Loucy (cell line): ENCODE measurements at regions not wholly inside any gene's neighbourhood (a gene's known extent, or its start where the extent isn't known, plus 50 kb on each side); places are given as distances from the start of the nearest gene placed in this dataset.

Source experiments
- H2AFZ ChIP-seq: fragments of 200-600 bp; sonication (generic); 2 replicates; pipeline ENCODE4 v1.6.0; 2016; ENCODE audit warnings: antibody characterized with exemption, mild to moderate bottlenecking, low read length, moderate library complexity
- H3F3A ChIP-seq: fragments of 200-600 bp; 2 replicates; pipeline ENCODE4 v1.6.0; 2016; ENCODE audit warnings: antibody characterized with exemption, low read depth, mild to moderate bottlenecking
- H3K27me3 ChIP-seq: fragments of 200-600 bp; sonication (generic); 2 replicates; pipeline ENCODE4 v1.6.1; 2014; ENCODE audit warnings: low read length, mild to moderate bottlenecking; ENCODE audit not compliant: insufficient read depth, poor library complexity, severe bottlenecking
- H3K36me3 ChIP-seq: fragments of 200-600 bp; sonication (generic); 2 replicates; pipeline ENCODE4 v1.6.1; 2016; ENCODE audit warnings: low read length; ENCODE audit not compliant: insufficient read depth
- H3K4me1 ChIP-seq: fragments of 200-600 bp; sonication (generic); 2 replicates; pipeline ENCODE4 v1.5.1; 2014; ENCODE audit warnings: low read length, mild to moderate bottlenecking; ENCODE audit not compliant: insufficient read depth, poor library complexity, severe bottlenecking
- H3K4me2 ChIP-seq: fragments of 200-600 bp; sonication (generic); 2 replicates; pipeline ENCODE4 v1.6.0; 2014; ENCODE audit warnings: antibody characterized with exemption, low read length, low read depth, mild to moderate bottlenecking; ENCODE audit not compliant: poor library complexity, severe bottlenecking
- H3K4me3 ChIP-seq: fragments of 200-600 bp; sonication (generic); 2 replicates; pipeline ENCODE4 v1.5.1; 2014; ENCODE audit warnings: low read length, mild to moderate bottlenecking, mixed read lengths; ENCODE audit not compliant: poor library complexity, severe bottlenecking
- H3K79me2 ChIP-seq: fragments of 200-600 bp; sonication (generic); 2 replicates; pipeline ENCODE4 v1.6.1; 2014; ENCODE audit warnings: low read length; ENCODE audit not compliant: insufficient read depth
- H3K9ac ChIP-seq: fragments of 200-600 bp; sonication (generic); 2 replicates; pipeline ENCODE4 v1.6.0; 2014; ENCODE audit warnings: mild to moderate bottlenecking, low read depth, low read length, moderate library complexity; ENCODE audit not compliant: poor library complexity, severe bottlenecking
- H3K9me2 ChIP-seq: fragments of 200-600 bp; sonication (generic); replicated peaks from 2 replicates; pipeline ENCODE4 v1.6.1; 2016; ENCODE audit warnings: low read depth, low read length, mixed read lengths
- H3K9me3 ChIP-seq: fragments of 200-600 bp; sonication (generic); 2 replicates; pipeline ENCODE4 v1.6.1; 2014; ENCODE audit warnings: mild to moderate bottlenecking, antibody characterized with exemption, low read length, low read depth; ENCODE audit not compliant: insufficient read depth
- H4K20me1 ChIP-seq: fragments of 200-600 bp; sonication (generic); 2 replicates; pipeline ENCODE4 v1.6.0; 2014; ENCODE audit warnings: antibody characterized with exemption, low read length, mild to moderate bottlenecking; ENCODE audit not compliant: insufficient read depth, poor library complexity, severe bottlenecking
- CTCF ChIP-seq: fragments of 200-600 bp; sonication (generic); conservative IDR thresholded peaks from 2 replicates; pipeline ENCODE4 v1.5.1; 2014; ENCODE audit warnings: mild to moderate bottlenecking, antibody characterized with exemption, low read length
- EZH2phosphoT487 ChIP-seq: fragments of 200-600 bp; IDR thresholded peaks from 2 replicates; pipeline ENCODE4 v1.6.1; 2018; ENCODE audit warnings: antibody characterized with exemption, mild to moderate bottlenecking, moderate library complexity, borderline replicate concordance

GRCh38 chr3:94314218-94314883 lies 251.5 kb downstream of the NSUN3 start:
- H3K4me1 ChIP-seq, result peaks cover 11% of the 10 kb centered on the region

GRCh38 chr3:94317017-94317416 lies 254.2 kb downstream of the NSUN3 start:
- H2AFZ ChIP-seq, result no peak overlapping the region
- no peaks in the 10 kb centered on the region for H3K27me3 ChIP-seq
- no peaks in the 10 kb centered on the region for H3K9me2 ChIP-seq
- no peaks in the 10 kb centered on the region for H3K36me3 ChIP-seq
- no peaks in the 10 kb centered on the region for H3F3A ChIP-seq
- no peak overlapping the region for H3K9ac ChIP-seq
- no peak overlapping the region for H3K4me3 ChIP-seq
- no peak for TF ChIP-seq EZH2phosphoT487
- no peak for TF ChIP-seq CTCF
- H3K9me3 ChIP-seq, result no peaks in the 10 kb centered on the region
- H3K79me2 ChIP-seq, result no peaks in the 10 kb centered on the region
- no peaks in the 10 kb centered on the region for H4K20me1 ChIP-seq
- H3K4me2 ChIP-seq, result no peak overlapping the region
- peaks cover 19% of the 10 kb centered on the region for H3K4me1 ChIP-seq

More at GRCh38 chr3:94314218-94314883, 251.5 kb downstream of the NSUN3 start:
- no peaks in the 10 kb centered on the region for H3K9me3 ChIP-seq
- H3K9me2 ChIP-seq, result no peaks in the 10 kb centered on the region
- no peaks in the 10 kb centered on the region for H3F3A ChIP-seq
- no peak overlapping the region for H3K4me2 ChIP-seq
- no peaks in the 10 kb centered on the region for H3K36me3 ChIP-seq
- no peak for TF ChIP-seq EZH2phosphoT487
- TF ChIP-seq CTCF, result no peak
- no peak overlapping the region for H2AFZ ChIP-seq
- no peak overlapping the region for H3K4me3 ChIP-seq
- no peaks in the 10 kb centered on the region for H3K79me2 ChIP-seq
- H3K9ac ChIP-seq, result no peak overlapping the region
- H4K20me1 ChIP-seq, result no peaks in the 10 kb centered on the region
- no peaks in the 10 kb centered on the region for H3K27me3 ChIP-seq

DNA sequence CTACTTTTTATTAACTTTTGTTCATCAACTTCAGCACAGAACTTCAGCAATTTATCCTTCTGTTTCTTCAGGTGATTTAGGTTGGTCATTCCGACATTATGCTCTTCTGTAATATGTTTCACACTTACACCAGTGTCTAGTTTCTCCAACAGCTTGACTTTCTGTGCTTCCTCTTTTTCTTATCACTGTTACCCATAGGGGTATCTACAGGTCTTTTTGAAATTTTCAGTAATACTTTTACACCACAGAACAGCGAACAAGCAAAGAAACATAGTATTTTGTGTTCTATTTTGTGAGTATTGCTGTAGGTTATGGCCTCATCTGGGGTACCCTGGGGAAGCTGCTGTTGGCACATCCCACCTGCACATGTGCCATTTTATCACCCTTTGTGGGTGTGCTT lies 260.7 kb downstream of the NSUN3 start:
- no peak overlapping the region for H3K4me2 ChIP-seq
- H3K4me1 ChIP-seq, result peaks cover 14% of the 10 kb centered on the region
- no peak overlapping the region for H2AFZ ChIP-seq
- H3K36me3 ChIP-seq, result no peaks in the 10 kb centered on the region
- H3K9me2 ChIP-seq, result no peaks in the 10 kb centered on the region
- TF ChIP-seq CTCF, result no peak
- TF ChIP-seq EZH2phosphoT487, result no peak
- H3K9me3 ChIP-seq, result no peaks in the 10 kb centered on the region
- no peaks in the 10 kb centered on the region for H3K27me3 ChIP-seq
- no peaks in the 10 kb centered on the region for H4K20me1 ChIP-seq
- H3F3A ChIP-seq, result no peaks in the 10 kb centered on the region
- no peak overlapping the region for H3K4me3 ChIP-seq
- H3K9ac ChIP-seq, result no peak overlapping the region
- H3K79me2 ChIP-seq, result no peaks in the 10 kb centered on the region
